B cell (primary cell): ENCODE measurements at regions not wholly inside any gene's neighbourhood (a gene's known extent, or its start where the extent isn't known, plus 50 kb on each side); places are given as distances from the start of the nearest gene placed in this dataset.

Source experiments
- CTCF ChIP-seq: fragments of 200-600 bp; IDR thresholded peaks from one replicate; pipeline ENCODE4 v1.8.0; 2022; ENCODE audit warnings: antibody characterized with exemption, mild to moderate bottlenecking
- EZH2 ChIP-seq: IDR thresholded peaks from 2 replicates; pipeline ENCODE4 v1.6.1; 2012; ENCODE audit warnings: borderline replicate concordance, low read depth, mild to moderate bottlenecking, moderate library complexity, low read length; ENCODE audit not compliant: insufficient read depth, poor library complexity, severe bottlenecking

GRCh38 chr1:82867781-82868180 is 1067.0 kb downstream of the ADGRL2 start:
- TF ChIP-seq CTCF (no peak), EZH2 (no peak)
